HG03066 (cell line): ENCODE measurements at regions not wholly inside any gene's neighbourhood (a gene's known extent, or its start where the extent isn't known, plus 50 kb on each side); places are given as distances from the start of the nearest gene placed in this dataset.

Experiments used
- ATAC-seq: cut with Tn5 transposase; IDR thresholded peaks from one replicate; pipeline ENCODE4 v1.9.1; 2021; ENCODE audit warnings: low read depth; ENCODE audit not compliant: unreplicated experiment

GRCh38 chr9:73219985-73220626, 68.4 kb downstream of the ANXA1 start:
- ATAC-seq: peak; percentile 69

- ATAC-seq: no peak
These were observed 71.9 kb downstream of the ANXA1 start for GRCh38 chr9:73223594-73223993.

- ATAC-seq: no peak
These were observed 77.9 kb downstream of the ANXA1 start for GRCh38 chr9:73229543-73229942.

- no peak for ATAC-seq
These were observed 78.6 kb downstream of the ANXA1 start for GRCh38 chr9:73230251-73230650.

GRCh38 chr9:73231203-73231602, 79.5 kb downstream of the ANXA1 start:
- ATAC-seq: no peak

GRCh38 chr9:73233359-73234007, 81.8 kb downstream of the ANXA1 start:
- no peak for ATAC-seq

- ATAC-seq: no peak
These were observed 82.3 kb downstream of the ANXA1 start for GRCh38 chr9:73234008-73234360.

- no peak for ATAC-seq
These were observed 85.5 kb downstream of the ANXA1 start for GRCh38 chr9:73237140-73237539.

GRCh38 chr9:73239570-73240265, 88.1 kb downstream of the ANXA1 start:
- no peak for ATAC-seq

GRCh38 chr9:73243078-73243477, 91.4 kb downstream of the ANXA1 start:
- ATAC-seq: no peak

- ATAC-seq: no peak
These were observed 107.5 kb downstream of the ANXA1 start for GRCh38 chr9:73259086-73259696.

- ATAC-seq: no peak
These were observed 108.8 kb downstream of the ANXA1 start for GRCh38 chr9:73260506-73260905.

GRCh38 chr9:73264631-73265030, 113.0 kb downstream of the ANXA1 start:
- ATAC-seq: no peak

GRCh38 chr9:73265876-73266275, 114.2 kb downstream of the ANXA1 start:
- ATAC-seq: no peak

GRCh38 chr9:73269430-73270101, 117.9 kb downstream of the ANXA1 start:
- no peak for ATAC-seq

GRCh38 chr9:73270967-73271721, 119.5 kb downstream of the ANXA1 start:
- no peak for ATAC-seq

- ATAC-seq: no peak
These were observed 128.4 kb downstream of the ANXA1 start for GRCh38 chr9:73280113-73280512.

GRCh38 chr9:73284377-73284776, 132.7 kb downstream of the ANXA1 start:
- ATAC-seq: no peak

GRCh38 chr9:73294336-73294735, 142.7 kb downstream of the ANXA1 start:
- ATAC-seq: no peak

- ATAC-seq: no peak
These were observed 174.3 kb downstream of the ANXA1 start for GRCh38 chr9:73325983-73326382.
